A549 (cell line): ENCODE measurements at regions not wholly inside any gene's neighbourhood (a gene's known extent, or its start where the extent isn't known, plus 50 kb on each side); places are given as distances from the start of the nearest gene placed in this dataset.

Source experiments
- ATAC-seq, 2 experiments: fragments of 200-7000 bp in 1 of 2; fragments of >200 bp in 1 of 2; cut with Nextera tagmentation in 1 of 2; cut with Tn5 transposase in 1 of 2; 3 replicates each; pipeline versions ENCODE4 v1.8.0 to v1.9.1; 2018 to 2020; ENCODE audit warnings: mild to moderate bottlenecking in 1 of 2, moderate library complexity in 1 of 2
- CTCF ChIA-PET: fragments of 300-600 bp; sonication (Branson Sonifier 250); formaldehyde crosslinking; extraction: SDS; loops from one replicate; lab custom pipeline; 2021; ENCODE audit warnings: antibody characterized with exemption, inconsistent platforms; lab: Yijun Ruan, JAX
- POLR2A ChIA-PET: fragments of 350-600 bp; formaldehyde crosslinking; extraction: SDS; loops from one replicate; lab custom pipeline; 2021; ENCODE audit warnings: antibody characterized with exemption, inconsistent platforms; lab: Yijun Ruan, JAX
- DNase-seq, 2 experiments: peaks; one replicate each; pipeline versions ENCODE4 v3.0.0 to v3.0.0-alpha.2; 2011 to 2016; ENCODE audit warnings: low read depth in 1 of 2, low spot score in 1 of 2
- FAIRE-seq: peaks from 2 replicates; lab custom pipeline; 2011; peaks lifted over from hg19 to GRCh38; lab: Jason Lieb, UNC
- H3K27ac ChIP-seq, 2 experiments: fragments of >200 bp; sonication (Bioruptor Twin); formaldehyde crosslinking; 3 replicates each; pipeline ENCODE4 v1.5.1; 2016 to 2017
- H3K4me1 ChIP-seq: fragments of >200 bp; sonication (Bioruptor Twin); formaldehyde crosslinking; 3 replicates; pipeline ENCODE4 v1.6.1; 2016
- H3K4me2 ChIP-seq: fragments of >200 bp; sonication (Bioruptor Twin); formaldehyde crosslinking; 3 replicates; pipeline ENCODE4 v1.6.1; 2016
- H3K4me3 ChIP-seq: fragments of >200 bp; sonication (Bioruptor Twin); formaldehyde crosslinking; 3 replicates; pipeline ENCODE4 v1.5.1; 2016
- H3K9me3 ChIP-seq: fragments of >200 bp; sonication (Bioruptor Twin); formaldehyde crosslinking; 3 replicates; pipeline ENCODE4 v1.6.1; 2016
- BHLHE40 ChIP-seq: IDR thresholded peaks from 2 replicates; pipeline ENCODE4 v1.6.1; 2012; ENCODE audit warnings: low read depth, low read length, inconsistent platforms
- CBX2 ChIP-seq: fragments of 200-600 bp; sonication (generic); IDR thresholded peaks from 2 replicates; pipeline ENCODE4 v1.6.1; 2016; ENCODE audit warnings: low read depth, mild to moderate bottlenecking, borderline replicate concordance
- CBX8 ChIP-seq: fragments of 200-600 bp; sonication (generic); IDR thresholded peaks from 2 replicates; pipeline ENCODE4 v1.6.1; 2016
- CHD4 ChIP-seq: fragments of 200-600 bp; sonication (generic); IDR thresholded peaks from 2 replicates; pipeline ENCODE4 v1.6.1; 2016; ENCODE audit warnings: antibody characterized with exemption, mild to moderate bottlenecking, borderline replicate concordance
- EHMT2 ChIP-seq: fragments of 200-600 bp; sonication (generic); IDR thresholded peaks from 2 replicates; pipeline ENCODE4 v1.6.1; 2016; ENCODE audit warnings: antibody characterized with exemption, low read depth, mild to moderate bottlenecking, moderate library complexity
- ELK1 ChIP-seq: fragments of 150-350 bp; IDR thresholded peaks from 2 replicates; pipeline ENCODE4 v1.6.1; 2014; ENCODE audit warnings: low read depth, mild to moderate bottlenecking, low read length
- EP300 ChIP-seq, 2 experiments: fragments of >200 bp; sonication (Bioruptor Twin); formaldehyde crosslinking; IDR thresholded peaks; 2 replicates in 1 of 2; 3 replicates in 1 of 2; pipeline ENCODE4 v1.6.1; 2016 to 2017
- FOSB ChIP-seq: fragments of 250-450 bp; sonication (Bioruptor Pico); IDR thresholded peaks from 2 replicates; pipeline ENCODE4 v1.5.0; 2020; ENCODE audit warnings: mild to moderate bottlenecking, moderate library complexity
- FOSL2 ChIP-seq, 2 experiments: fragments of 450-650 bp in 1 of 2; fragments of >200 bp in 1 of 2; sonication (Bioruptor Twin) in 1 of 2; formaldehyde crosslinking; IDR thresholded peaks; 2 replicates each; pipeline versions ENCODE4 v1.5.0 to v1.6.1; 2016 to 2020; ENCODE audit warnings: mild to moderate bottlenecking in 1 of 2, moderate library complexity in 1 of 2
- FOXS1 ChIP-seq: fragments of 250-450 bp; sonication (Bioruptor Pico); IDR thresholded peaks from 2 replicates; pipeline ENCODE4 v1.5.0; 2020; ENCODE audit warnings: mild to moderate bottlenecking, moderate library complexity
- GATA3 ChIP-seq: IDR thresholded peaks from 2 replicates; pipeline ENCODE4 v1.6.1; 2012; ENCODE audit warnings: borderline replicate concordance
- HEYL ChIP-seq: fragments of 250-450 bp; sonication (Bioruptor Pico); IDR thresholded peaks from 2 replicates; pipeline ENCODE4 v1.8.0; 2021; ENCODE audit warnings: mild to moderate bottlenecking, moderate library complexity
- HOXB5 ChIP-seq: fragments of 250-450 bp; sonication (Bioruptor Pico); IDR thresholded peaks from 2 replicates; pipeline ENCODE4 v1.5.0; 2020; ENCODE audit warnings: mild to moderate bottlenecking, moderate library complexity
- JUN ChIP-seq, 2 experiments: fragments of >200 bp; sonication (Bioruptor Twin); formaldehyde crosslinking; IDR thresholded peaks; 2 replicates in 1 of 2; 3 replicates in 1 of 2; pipeline ENCODE4 v1.6.1; 2016 to 2017
- KDM1A ChIP-seq: fragments of 200-600 bp; sonication (generic); IDR thresholded peaks from 2 replicates; pipeline ENCODE4 v1.6.1; 2016; ENCODE audit warnings: low read depth, mild to moderate bottlenecking
- KDM5A ChIP-seq: fragments of 200-600 bp; sonication (generic); IDR thresholded peaks from 2 replicates; pipeline ENCODE4 v1.6.1; 2016; ENCODE audit warnings: antibody characterized with exemption, mild to moderate bottlenecking
- MAX ChIP-seq: IDR thresholded peaks from 2 replicates; pipeline ENCODE4 v1.6.1; 2012
- NFE2L2 ChIP-seq: fragments of 150-350 bp; conservative IDR thresholded peaks from 2 replicates; pipeline ENCODE4 v1.6.1; 2014; ENCODE audit warnings: low read length
- NR3C1 ChIP-seq: fragments of >200 bp; sonication (Bioruptor Twin); formaldehyde crosslinking; IDR thresholded peaks from 3 replicates; pipeline ENCODE4 v1.6.1; 2017
- PHF8 ChIP-seq: fragments of 200-600 bp; sonication (generic); IDR thresholded peaks from 2 replicates; pipeline ENCODE4 v1.6.1; 2016; ENCODE audit warnings: low read depth, mild to moderate bottlenecking, antibody characterized with exemption, moderate library complexity, borderline replicate concordance
- POLR2A ChIP-seq: IDR thresholded peaks from 2 replicates; pipeline ENCODE4 v1.6.1; 2012; ENCODE audit warnings: mild to moderate bottlenecking, low read length
- POLR2AphosphoS2 ChIP-seq: conservative IDR thresholded peaks from 2 replicates; pipeline ENCODE4 v1.6.1; 2012; ENCODE audit warnings: low read length, improper control_type of control experiment, inconsistent platforms
- RARB ChIP-seq: fragments of 250-450 bp; sonication (Bioruptor Pico); IDR thresholded peaks from 2 replicates; pipeline ENCODE4 v1.8.0; 2021; ENCODE audit warnings: mild to moderate bottlenecking, moderate library complexity
- RNF2 ChIP-seq: fragments of 200-600 bp; sonication (generic); IDR thresholded peaks from 2 replicates; pipeline ENCODE4 v1.6.1; 2016; ENCODE audit warnings: low read depth, mild to moderate bottlenecking, antibody characterized with exemption, moderate library complexity, borderline replicate concordance
- SMC3 ChIP-seq: fragments of >200 bp; sonication (Bioruptor Twin); formaldehyde crosslinking; IDR thresholded peaks from 3 replicates; pipeline ENCODE4 v1.6.1; 2018; ENCODE audit warnings: inconsistent platforms
- SREBF2 ChIP-seq: fragments of 450-650 bp; IDR thresholded peaks from 2 replicates; pipeline ENCODE4 v1.6.1; 2014; ENCODE audit warnings: mild to moderate bottlenecking, moderate library complexity
- ZNF302 ChIP-seq: fragments of 250-450 bp; sonication (Bioruptor Pico); IDR thresholded peaks from 2 replicates; pipeline ENCODE4 v1.9.0; 2021; ENCODE audit warnings: inconsistent platforms, mild to moderate bottlenecking, moderate library complexity
- WGBS: methylation state at CpG from one replicate; pipeline ENCODE4 v1.1.6; 2017; ENCODE audit errors: missing lambda C conversion rate; 5-methylcytosine and 5-hydroxymethylcytosine counted together
- TF ChIP-seq, protein P1 (sequence below): fragments of 450-650 bp; IDR thresholded peaks from 2 replicates; pipeline ENCODE4 v1.6.1; 2014; ENCODE audit warnings: antibody characterized with exemption
- TF ChIP-seq, protein P2 (sequence below): IDR thresholded peaks from 2 replicates; pipeline ENCODE4 v1.6.1; 2012
- TF ChIP-seq, protein P3 (sequence below): fragments of >200 bp; sonication (Bioruptor Twin); formaldehyde crosslinking; IDR thresholded peaks from 3 replicates; pipeline ENCODE4 v1.5.1; 2016

- Histone ChIP-seq H3K4me1 (no peaks in the 10 kb centered on the region), H3K9me3 (no peaks in the 10 kb centered on the region), H3K4me2 (no peak overlapping the region), H3K27ac (no peak overlapping the region), H3K4me3 (no peak overlapping the region)
- TF ChIP-seq ZNF302 (no peak), CBX2 (no peak), HEYL (CRISPR knock-in tag) (no peak), EHMT2 (no peak), FOXS1 (CRISPR knock-in tag) (no peak), GATA3 (no peak), CBX8 (no peak), JUN (IDR thresholded peaks at IDR 0.05) (no peak), POLR2AphosphoS2 (no peak), SREBF2 (no peak)
- ATAC-seq (no peak), DNase-seq (no peak), FAIRE-seq (no peak)
- WGBS: 11% methylated on average over 4 of the region's 5 CpGs
- ChIA-PET CTCF (no interaction called here), POLR2A (no interaction called here)
These were observed 1783.4 kb upstream of the AGA start for GRCh38 chr4:179225594-179225993.

GRCh38 chr4:179248821-179249220, 1806.6 kb upstream of the AGA start:
- Histone ChIP-seq H3K9me3 (no peaks in the 10 kb centered on the region), H3K4me2 (no peak overlapping the region), H3K4me3 (no peak overlapping the region), H3K4me1 (no peaks in the 10 kb centered on the region), H3K27ac (no peak overlapping the region)
- 10% methylated on average over 1 of the region's 1 CpG for WGBS
- DNase-seq: no peak
- TF ChIP-seq CHD4: no peak
- no peak for TF ChIP-seq MAX
- TF ChIP-seq NFE2L2: no peak
- TF ChIP-seq FOSL2 (IDR thresholded peaks at IDR 0.05): no peak
- no peak for TF ChIP-seq FOSL2 (CRISPR knock-in tag; IDR thresholded peaks at IDR 0.05)
- CTCF ChIA-PET: no interaction called here
- ATAC-seq: no peak
- FAIRE-seq: no peak
- POLR2A ChIA-PET: no interaction called here

GRCh38 chr4:179268791-179269190, 1826.6 kb upstream of the AGA start:
- H3K4me2 ChIP-seq: no peak overlapping the region
- WGBS: 33% methylated on average over 2 of the region's 2 CpGs
- POLR2A ChIA-PET: no interaction called here
- H3K4me1 ChIP-seq: no peaks in the 10 kb centered on the region
- TF ChIP-seq BHLHE40 (no peak), KDM1A (no peak), RARB (CRISPR knock-in tag) (no peak)
- ATAC-seq: no peak
- H3K9me3 ChIP-seq: no peaks in the 10 kb centered on the region
- no peak overlapping the region for H3K4me3 ChIP-seq
- DNase-seq: no peak
- CTCF ChIA-PET: no interaction called here
- no peak for FAIRE-seq
- no peak overlapping the region for H3K27ac ChIP-seq

DNA sequence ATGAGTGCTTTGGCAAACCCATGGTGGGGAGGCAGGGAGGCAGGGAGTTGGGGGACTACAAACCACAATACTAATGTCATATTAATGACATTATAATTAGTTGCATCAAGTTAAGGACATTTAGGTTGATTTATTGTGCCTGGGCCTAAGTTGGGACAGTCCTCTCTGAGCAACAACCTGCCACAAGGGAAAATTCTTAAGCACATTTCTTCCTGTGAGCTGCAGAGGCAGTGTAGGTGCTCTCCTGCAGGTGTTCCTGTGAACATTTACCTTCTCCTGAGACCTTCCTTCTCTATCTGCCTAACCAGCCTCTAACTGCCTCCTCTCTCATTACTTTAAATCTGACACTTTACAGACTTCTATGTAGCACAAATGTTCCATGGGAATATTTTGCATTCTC, 1830.0 kb upstream of the AGA start:
- no peak overlapping the region for H3K4me3 ChIP-seq
- no peak for ATAC-seq
- H3K4me1 ChIP-seq: no peaks in the 10 kb centered on the region
- TF ChIP-seq FOXS1 (CRISPR knock-in tag) (no peak), HOXB5 (no peak), POLR2A (no peak), FOSB (CRISPR knock-in tag) (no peak), ELK1 (no peak), ZNF302 (no peak), EP300 (IDR thresholded peaks at IDR 0.05) (no peak), NR3C1 (no peak), KDM5A (no peak), SREBF2 (no peak), SMC3 (no peak), RNF2 (no peak), PHF8 (no peak)
- TF ChIP-seq, protein P1, sequence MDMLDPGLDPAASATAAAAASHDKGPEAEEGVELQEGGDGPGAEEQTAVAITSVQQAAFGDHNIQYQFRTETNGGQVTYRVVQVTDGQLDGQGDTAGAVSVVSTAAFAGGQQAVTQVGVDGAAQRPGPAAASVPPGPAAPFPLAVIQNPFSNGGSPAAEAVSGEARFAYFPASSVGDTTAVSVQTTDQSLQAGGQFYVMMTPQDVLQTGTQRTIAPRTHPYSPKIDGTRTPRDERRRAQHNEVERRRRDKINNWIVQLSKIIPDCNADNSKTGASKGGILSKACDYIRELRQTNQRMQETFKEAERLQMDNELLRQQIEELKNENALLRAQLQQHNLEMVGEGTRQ: no peak
- TF ChIP-seq, protein P2, sequence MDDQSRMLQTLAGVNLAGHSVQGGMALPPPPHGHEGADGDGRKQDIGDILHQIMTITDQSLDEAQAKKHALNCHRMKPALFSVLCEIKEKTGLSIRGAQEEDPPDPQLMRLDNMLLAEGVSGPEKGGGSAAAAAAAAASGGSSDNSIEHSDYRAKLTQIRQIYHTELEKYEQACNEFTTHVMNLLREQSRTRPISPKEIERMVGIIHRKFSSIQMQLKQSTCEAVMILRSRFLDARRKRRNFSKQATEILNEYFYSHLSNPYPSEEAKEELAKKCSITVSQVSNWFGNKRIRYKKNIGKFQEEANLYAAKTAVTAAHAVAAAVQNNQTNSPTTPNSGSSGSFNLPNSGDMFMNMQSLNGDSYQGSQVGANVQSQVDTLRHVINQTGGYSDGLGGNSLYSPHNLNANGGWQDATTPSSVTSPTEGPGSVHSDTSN: no peak
- TF ChIP-seq, protein P3, sequence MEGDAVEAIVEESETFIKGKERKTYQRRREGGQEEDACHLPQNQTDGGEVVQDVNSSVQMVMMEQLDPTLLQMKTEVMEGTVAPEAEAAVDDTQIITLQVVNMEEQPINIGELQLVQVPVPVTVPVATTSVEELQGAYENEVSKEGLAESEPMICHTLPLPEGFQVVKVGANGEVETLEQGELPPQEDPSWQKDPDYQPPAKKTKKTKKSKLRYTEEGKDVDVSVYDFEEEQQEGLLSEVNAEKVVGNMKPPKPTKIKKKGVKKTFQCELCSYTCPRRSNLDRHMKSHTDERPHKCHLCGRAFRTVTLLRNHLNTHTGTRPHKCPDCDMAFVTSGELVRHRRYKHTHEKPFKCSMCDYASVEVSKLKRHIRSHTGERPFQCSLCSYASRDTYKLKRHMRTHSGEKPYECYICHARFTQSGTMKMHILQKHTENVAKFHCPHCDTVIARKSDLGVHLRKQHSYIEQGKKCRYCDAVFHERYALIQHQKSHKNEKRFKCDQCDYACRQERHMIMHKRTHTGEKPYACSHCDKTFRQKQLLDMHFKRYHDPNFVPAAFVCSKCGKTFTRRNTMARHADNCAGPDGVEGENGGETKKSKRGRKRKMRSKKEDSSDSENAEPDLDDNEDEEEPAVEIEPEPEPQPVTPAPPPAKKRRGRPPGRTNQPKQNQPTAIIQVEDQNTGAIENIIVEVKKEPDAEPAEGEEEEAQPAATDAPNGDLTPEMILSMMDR: no peak
- POLR2A ChIA-PET: no interaction called here
- no peak for FAIRE-seq
- H3K9me3 ChIP-seq: no peaks in the 10 kb centered on the region
- CTCF ChIA-PET: no interaction called here
- H3K27ac ChIP-seq: no peak overlapping the region
- no peak overlapping the region for H3K4me2 ChIP-seq
- no peak for DNase-seq
